ENCODE measurements at regions not wholly inside any gene's neighbourhood (a gene's known extent, or its start where the extent isn't known, plus 50 kb on each side); places are given as distances from the start of the nearest gene placed in this dataset.

- ChIA-PET POLR2A (interaction anchor here (0.8 kb wide), 1 partner anchor 9 kb away, joined by 3 read pairs; no protein-coding TSS in a partner anchor), CTCF (ENCODE audit: unreplicated experiment) (no interaction called here)
- Histone ChIP-seq H3K79me2 (ENCODE audit: insufficient read depth, low read depth, low read length) (no peaks in the 10 kb centered on the region), H3K4me2 (ENCODE audit: low read length) (no peak overlapping the region), H3K4me1 (ENCODE audit: insufficient read depth, low read length, poor library complexity, severe bottlenecking) (no peaks in the 10 kb centered on the region), H3K27ac (ENCODE audit: low read depth, low read length, poor library complexity, severe bottlenecking) (no peak overlapping the region), H3K36me3 (ENCODE audit: insufficient read depth, low read length) (no peaks in the 10 kb centered on the region), H3K9me2 (ENCODE audit: insufficient read depth, low read length) (no peaks in the 10 kb centered on the region), H4K20me1 (ENCODE audit: insufficient read depth, low read length) (no peaks in the 10 kb centered on the region), H3K9me3 (ENCODE audit: low read length) (no peaks in the 10 kb centered on the region), H2AFZ (ENCODE audit: low read length) (no peak overlapping the region), H3K4me3 (ENCODE audit: low read depth, low read length, poor library complexity, severe bottlenecking) (no peak overlapping the region)
- no TSS peak for BruUV-seq (replicated peaks)
- no peak for DNase-seq (ENCODE audit: low spot score)
- intact Hi-C loops (cut with micrococcal nuclease; ENCODE audit: unreplicated experiment) = no loop called here
- TF ChIP-seq CTCF (conservative IDR thresholded peaks at IDR 0.05; ENCODE audit: low read length) (no peak), EZH2phosphoT487 (IDR thresholded peaks at IDR 0.05; ENCODE audit: borderline replicate concordance, low read depth, low read length) (no peak)
Observed at GRCh38 chrX:43581167-43581566, 74.9 kb upstream of the MAOA start.

- no peak overlapping the region for H3K4me3 ChIP-seq (ENCODE audit: low read depth, low read length, poor library complexity, severe bottlenecking)
- H3K4me1 ChIP-seq (ENCODE audit: insufficient read depth, low read length, poor library complexity, severe bottlenecking) = no peaks in the 10 kb centered on the region
Observed at GRCh38 chrX:43581888-43582539, 74.1 kb upstream of the MAOA start.

More at GRCh38 chrX:43581888-43582539, 74.1 kb upstream of the MAOA start:
- no peaks in the 10 kb centered on the region for H3K36me3 ChIP-seq (ENCODE audit: insufficient read depth, low read length)
- no peak overlapping the region for H3K27ac ChIP-seq (ENCODE audit: low read depth, low read length, poor library complexity, severe bottlenecking)
- no peaks in the 10 kb centered on the region for H4K20me1 ChIP-seq (ENCODE audit: insufficient read depth, low read length)
- DNase-seq (ENCODE audit: low spot score) = no peak
- no peaks in the 10 kb centered on the region for H3K79me2 ChIP-seq (ENCODE audit: insufficient read depth, low read depth, low read length)
- TF ChIP-seq CTCF (conservative IDR thresholded peaks at IDR 0.05; ENCODE audit: low read length) (no peak), EZH2phosphoT487 (IDR thresholded peaks at IDR 0.05; ENCODE audit: borderline replicate concordance, low read depth, low read length) (no peak)
- H3K9me3 ChIP-seq (ENCODE audit: low read length) = no peaks in the 10 kb centered on the region
- ChIA-PET POLR2A (no interaction called here), CTCF (ENCODE audit: unreplicated experiment) (no interaction called here)
- H2AFZ ChIP-seq (ENCODE audit: low read length) = no peak overlapping the region
- no TSS peak for BruUV-seq (replicated peaks)
- H3K4me2 ChIP-seq (ENCODE audit: low read length) = no peak overlapping the region
- no peaks in the 10 kb centered on the region for H3K9me2 ChIP-seq (ENCODE audit: insufficient read depth, low read length)
- intact Hi-C loops (cut with micrococcal nuclease; ENCODE audit: unreplicated experiment) = no loop called here
